Activated CD4-positive, alpha-beta T cell treated with anti-CD3 and anti-CD28 coated beads for 4 hours (primary cell): ENCODE measurements at regions not wholly inside any gene's neighbourhood (a gene's known extent, or its start where the extent isn't known, plus 50 kb on each side); places are given as distances from the start of the nearest gene placed in this dataset.
"Not testable (repeated sequence)": the region's sequence is repeated elsewhere in the genome, so short reads cannot be mapped to it uniquely, and the experiment has no call there.

Experiments used
- DNase-seq, 2 donors: peaks; one replicate each; pipeline ENCODE4 v3.0.0-alpha.2; 2020

DNA sequence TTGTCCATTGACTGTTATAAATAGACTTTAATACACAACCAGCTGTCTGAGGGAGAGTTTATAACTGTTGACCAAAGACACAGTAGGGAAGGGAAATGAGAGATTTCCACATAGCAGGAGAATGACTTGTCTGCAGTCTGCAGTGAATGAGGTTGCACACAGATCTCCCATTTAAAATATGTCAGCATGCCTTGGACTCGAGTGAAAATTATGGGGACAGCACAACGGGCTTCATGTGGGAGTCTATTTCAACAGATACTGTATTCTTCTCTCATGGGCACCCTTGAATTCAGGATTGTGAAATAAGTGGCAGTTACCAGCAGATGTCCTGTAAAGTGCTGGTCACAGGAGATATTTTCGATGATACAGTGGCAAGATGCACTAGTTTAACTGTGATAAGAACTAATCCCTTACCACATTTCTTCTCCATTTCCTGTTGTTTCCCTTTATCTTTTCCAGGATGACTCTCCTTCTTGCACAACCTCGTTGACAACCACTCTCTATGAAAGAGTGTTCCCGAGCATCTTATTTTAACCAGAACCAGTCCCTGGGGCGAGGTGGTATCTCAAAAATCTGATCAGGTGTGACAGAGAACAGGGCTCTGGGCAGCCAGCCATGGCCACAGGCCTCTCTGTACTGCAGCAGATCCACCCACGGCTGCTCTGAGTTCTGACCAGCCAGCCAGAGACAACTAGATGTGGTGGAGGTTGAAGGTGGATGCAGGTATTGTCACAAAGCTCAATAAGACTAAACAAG, 51.5 kb upstream of the MAP3K1 start:
- DNase-seq: no peak

DNA sequence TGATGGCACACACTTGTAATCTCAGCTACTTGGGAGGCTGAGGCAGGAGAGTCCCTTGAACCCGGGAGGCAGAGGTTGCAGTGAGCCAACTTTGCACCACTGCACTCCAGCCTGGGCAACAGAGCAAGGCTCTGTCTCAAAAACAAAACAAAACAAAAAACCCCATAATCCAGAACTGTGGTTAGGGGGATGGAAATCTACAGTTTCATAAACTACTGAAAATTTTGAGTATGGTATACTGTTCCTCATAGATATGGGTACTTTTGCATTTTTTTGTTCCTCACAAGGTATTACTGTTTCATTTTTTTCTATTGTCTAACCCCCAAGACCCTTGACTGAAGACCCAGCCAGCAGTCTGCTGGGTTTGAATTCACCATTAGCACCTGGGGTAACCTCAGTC, 52.2 kb upstream of the MAP3K1 start:
- no peak for DNase-seq

DNA sequence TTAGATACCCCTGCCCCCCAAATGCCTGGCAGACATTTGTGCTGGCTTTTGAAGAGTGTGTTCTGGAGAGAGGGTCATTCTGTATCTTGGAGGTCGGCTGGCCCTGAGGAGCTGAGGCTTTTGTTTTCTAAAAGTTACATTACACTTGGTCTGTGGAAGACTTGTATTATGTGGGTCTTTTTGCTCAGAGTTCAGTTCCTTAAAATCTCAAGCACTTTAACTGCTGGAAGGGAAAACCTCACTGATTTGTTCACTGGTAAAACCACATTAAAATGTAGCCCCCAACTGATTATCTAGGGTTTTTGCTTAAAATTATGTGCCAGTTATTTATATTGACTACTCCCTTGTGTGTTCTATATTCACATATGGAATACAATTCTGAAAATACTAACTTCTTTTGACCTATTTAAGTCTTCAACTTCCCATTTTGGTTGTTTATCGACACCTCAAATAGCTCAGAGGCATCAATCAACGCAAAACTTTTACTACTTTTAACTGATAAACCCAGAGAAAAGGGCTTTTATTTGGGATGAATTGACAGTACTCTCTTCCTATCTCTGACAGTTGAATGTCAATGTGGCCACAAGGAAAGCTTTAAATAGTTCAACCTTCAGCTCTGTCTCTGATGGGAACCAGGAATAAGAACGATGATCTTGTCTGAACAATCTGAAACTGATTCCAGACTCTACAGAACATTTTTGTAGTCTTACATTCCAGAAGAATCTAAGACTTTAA, 54.0 kb upstream of the MAP3K1 start:
- no peak for DNase-seq

GRCh38 chr5:56760723-56761122, 54.6 kb upstream of the MAP3K1 start:
- no peak for DNase-seq

DNA sequence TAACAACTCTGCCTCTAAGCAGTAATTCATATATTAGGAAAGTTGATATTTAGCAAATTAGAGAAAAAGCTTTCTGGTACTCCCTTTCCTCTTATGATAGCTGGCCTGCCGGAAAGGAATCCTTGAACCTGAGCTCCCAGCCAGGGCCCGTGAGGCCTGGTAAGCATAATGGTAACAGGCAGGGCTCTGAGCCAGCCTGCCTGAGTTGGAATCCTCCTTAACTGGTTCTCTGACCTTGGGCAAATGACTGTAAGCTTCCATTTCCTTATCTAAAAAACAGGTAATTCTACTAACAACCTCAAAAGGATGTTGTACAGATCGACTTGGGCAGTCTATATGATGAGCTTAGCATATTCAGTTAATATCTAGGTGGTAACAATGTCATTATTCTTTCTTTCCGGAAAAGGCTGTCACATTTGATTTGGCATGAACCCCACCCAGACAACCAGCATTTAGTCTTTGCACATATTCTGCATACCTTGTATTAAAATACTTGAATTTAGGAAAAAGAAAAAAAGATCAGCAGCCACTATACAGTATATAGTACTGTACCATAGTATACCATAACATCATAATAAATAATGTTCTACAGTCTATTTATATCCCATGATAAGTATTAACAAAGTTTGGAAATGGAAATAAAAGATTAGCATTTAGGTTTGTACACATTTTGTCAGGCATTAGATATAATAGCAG, 55.7 kb upstream of the MAP3K1 start:
- no peak for DNase-seq

- DNase-seq: no peak
Observed at GRCh38 chr5:56757077-56757476, 58.3 kb upstream of the MAP3K1 start.

DNA sequence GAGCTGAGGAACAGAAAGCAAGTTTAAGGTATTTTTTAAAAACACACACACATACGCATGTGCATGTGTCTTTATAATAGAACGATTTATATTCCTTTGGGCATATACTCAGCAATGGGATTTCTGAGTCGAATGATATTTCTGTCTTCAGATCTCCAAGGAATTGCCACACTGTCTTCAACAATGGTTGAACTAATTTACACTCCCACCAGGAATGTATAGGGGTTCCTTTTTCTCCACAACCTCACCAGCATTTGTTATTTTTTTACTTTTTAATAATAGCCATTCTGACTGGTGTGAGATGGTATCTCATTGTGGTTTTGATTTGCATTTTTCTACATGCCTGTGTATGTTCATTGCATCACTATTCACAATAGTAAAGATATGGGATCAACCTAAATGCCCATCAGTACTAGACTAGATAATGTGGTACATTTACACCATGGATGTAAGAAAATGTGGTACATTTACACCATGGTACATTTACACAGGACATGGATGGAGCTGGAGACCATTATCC, 60.3 kb upstream of the MAP3K1 start:
- DNase-seq: no peak

GRCh38 chr5:56753588-56753987, 61.8 kb upstream of the MAP3K1 start:
- not testable (repeated sequence) for DNase-seq

DNA sequence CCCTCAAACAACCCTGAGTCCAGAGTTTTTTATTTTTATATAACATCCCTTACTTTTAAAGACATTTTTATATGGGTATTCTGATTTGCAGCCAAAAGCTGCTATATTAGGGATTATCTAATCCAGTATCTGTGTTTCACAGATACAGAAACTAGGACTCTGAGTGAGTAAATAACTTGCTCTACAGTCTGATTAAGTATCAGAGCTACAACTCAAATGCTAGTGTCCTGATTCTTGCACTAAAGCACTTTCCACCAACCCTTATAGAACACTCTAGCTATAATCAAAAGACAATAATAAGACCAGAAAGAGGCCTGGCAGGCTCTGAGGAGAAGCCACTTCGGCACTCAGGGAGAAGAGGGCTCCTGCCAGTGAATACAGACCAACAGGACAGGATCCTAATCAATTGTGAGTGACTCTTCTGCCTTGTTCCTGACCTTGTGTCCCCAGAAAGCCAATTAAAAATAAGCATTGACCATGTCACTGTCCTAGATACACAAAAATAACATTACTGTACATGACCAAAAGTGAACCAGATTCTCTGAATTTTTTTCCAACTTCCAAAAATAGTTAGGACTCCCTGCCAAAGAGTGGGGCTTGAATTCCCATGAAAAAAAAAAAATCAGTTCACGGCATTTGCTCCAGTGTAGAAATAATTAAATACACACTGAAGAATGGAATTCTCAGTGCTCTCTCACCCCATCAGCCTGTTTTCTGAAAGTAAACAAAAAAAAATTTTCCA, 63.6 kb upstream of the MAP3K1 start:
- DNase-seq: no peak

DNA sequence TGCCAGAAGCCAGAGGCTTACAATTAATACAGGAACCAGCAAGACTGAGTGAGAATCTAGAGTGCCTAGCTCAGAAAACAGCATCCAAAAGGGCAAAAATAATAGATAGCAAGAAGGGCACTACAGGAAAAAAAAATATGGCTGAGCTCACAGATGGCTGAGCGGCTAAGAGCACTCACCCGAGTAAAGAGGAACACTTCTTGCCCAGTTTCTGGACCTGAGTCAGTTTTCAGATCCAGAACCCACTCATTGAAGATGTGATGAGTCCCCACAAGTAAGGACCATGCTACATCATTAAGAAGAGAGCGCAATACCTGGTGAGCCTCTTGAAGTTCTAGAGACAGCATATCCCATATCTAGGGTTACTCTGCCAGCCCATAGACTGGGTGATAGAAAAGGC, 65.5 kb upstream of the MAP3K1 start:
- no peak for DNase-seq

- DNase-seq: no peak
Observed at GRCh38 chr5:56746553-56747339, 68.6 kb upstream of the MAP3K1 start.

- DNase-seq: no peak
Observed at GRCh38 chr5:56745864-56746263, 69.5 kb upstream of the MAP3K1 start.

DNA sequence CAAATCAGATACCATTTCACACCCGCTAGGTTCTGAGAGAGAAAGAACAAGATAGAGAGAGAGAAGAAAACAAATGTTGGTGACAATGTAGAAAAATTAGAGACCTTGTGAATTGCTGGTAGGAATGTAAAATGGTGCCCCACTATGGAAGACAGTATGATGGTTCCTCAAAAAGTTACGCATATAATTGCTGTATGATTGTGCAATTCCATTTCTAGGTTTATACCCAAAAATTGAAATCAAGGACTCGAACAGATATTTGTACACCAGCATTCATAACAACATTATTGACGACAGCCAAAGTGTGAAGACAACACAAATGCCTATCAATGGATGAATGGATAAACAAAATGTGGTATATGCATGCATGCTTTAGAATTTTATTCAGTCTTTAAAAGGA, 74.5 kb upstream of the MAP3K1 start:
- DNase-seq: no peak

GRCh38 chr5:56739990-56740389, 75.4 kb upstream of the MAP3K1 start:
- no peak for DNase-seq

DNA sequence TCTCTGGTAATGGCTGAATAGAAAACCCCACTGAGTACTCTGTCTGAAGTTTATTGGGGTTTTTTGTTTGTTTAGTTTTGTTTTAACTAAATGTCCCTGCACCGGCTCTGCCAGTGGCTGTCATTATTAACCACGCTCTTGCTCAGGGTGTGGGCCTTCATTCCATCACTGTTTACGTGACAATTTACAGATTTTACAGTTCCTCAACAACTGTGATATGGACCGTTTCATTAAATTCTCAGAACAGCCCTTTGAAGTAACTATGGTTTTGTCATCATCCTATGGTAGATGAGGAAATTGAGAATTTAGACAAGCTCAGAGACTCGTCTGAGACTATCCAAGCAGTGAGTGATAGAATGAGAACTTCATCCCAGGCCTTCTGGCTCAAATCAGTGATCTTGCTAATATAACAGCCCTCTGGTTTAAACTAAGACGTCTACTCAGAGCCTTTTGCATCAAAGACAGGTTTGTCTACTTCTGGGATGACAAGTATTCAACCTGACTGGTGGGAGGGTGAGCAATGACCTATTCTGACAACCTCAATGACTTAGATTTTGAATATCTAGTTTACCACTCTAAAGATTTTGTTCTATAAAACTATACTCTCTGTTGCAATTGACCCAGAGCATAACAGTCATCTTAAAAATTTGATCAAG, 77.3 kb upstream of the MAP3K1 start:
- no peak for DNase-seq

DNA sequence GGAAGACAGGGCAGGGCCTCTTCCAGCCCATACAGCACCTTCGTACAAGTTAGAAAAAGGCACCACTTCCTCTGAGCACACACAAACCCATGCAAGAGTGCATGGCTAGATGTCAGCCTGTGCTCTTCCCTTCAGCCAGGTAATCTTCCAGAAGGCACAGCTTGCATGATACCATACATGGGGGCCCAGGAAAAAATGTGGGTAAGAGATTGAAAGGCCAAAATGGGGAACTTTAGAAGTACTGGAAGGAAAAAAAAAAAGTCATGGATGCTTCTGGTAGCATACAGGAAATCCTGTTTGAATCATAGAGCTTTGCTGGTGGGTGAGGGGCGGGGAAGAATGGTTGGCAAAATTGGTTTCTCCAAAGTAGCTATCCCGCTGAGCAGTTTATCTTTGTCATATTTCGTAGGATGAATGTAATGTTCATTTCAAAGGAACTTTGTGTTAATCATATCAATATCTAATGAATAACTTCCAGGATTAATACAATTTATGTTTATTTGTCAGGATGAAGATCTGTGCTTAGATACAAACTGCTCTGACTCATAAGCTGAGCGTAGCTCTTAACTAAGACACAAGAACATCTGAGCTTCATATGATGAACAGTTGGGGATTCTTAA, 78.2 kb upstream of the MAP3K1 start:
- no peak for DNase-seq

- no peak for DNase-seq
Observed at GRCh38 chr5:56735849-56736641, 79.3 kb upstream of the MAP3K1 start.

DNA sequence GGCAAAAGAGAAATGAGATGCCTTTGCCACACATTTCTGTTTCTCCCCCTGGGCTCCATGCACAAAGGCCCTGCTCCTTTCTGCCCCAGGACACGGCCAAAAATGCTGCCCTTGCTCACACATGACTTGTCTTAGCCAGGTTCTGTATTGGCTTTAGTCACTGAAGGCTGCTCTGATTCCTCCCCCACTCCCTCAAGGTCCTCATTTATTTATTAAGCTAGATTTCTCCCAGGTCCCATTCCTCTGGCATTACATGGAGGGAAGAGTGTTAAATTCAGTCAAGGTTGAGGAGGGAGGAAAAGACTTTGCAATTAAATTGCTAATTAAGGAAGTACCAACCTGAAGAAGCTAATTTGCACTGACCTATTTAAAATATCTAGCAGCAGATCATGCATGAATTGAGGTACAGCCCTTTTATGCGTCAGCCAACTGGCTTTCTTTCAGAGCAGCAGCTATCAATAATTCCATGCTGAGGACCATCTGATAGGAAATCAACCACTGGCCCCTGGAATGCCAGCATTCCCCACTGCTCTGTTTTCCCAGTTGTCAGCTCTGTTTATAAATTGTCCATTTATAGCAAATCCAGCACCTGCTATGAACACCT, 81.2 kb upstream of the MAP3K1 start:
- DNase-seq: no peak

DNA sequence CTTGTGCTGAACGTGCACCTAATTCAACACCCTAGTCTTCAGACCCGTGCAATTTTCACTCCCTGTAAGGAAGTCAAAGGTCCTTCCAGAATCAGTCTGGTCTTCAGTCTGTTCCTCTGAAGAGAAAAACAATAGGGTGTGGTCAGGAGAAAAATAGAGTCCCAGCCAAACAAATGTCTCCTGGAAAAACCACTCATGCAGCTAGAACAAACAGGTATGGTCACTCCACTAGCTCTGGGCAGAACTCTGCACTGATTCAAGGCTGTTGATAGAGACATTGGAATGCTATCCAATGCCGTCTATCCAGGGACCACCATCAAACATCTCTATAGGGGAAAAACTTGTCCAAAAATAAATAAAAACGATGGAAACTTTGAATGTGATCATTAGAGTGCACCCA, 81.8 kb upstream of the MAP3K1 start:
- DNase-seq: no peak

DNA sequence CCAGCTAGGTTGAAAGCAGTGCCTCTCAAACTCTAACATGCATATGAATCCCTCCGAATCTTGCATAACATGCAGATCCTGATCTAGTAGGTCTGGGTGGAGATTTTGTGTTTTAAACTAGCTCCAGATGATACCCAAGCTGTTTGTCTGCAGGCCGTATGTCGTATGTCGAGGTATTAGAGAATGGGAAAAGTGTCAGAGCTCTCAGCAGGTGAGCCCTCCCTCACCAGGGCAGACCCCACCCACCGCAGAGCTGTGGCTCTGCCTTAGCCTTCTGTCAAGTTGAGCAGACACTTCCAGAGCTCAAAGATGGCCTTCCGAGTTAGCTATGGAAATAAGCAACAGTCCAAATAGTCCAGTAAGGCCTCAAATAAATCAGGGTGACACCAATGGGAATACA, 83.2 kb upstream of the MAP3K1 start:
- DNase-seq: no peak
